KMS-11 (cell line): ENCODE measurements at regions not wholly inside any gene's neighbourhood (a gene's known extent, or its start where the extent isn't known, plus 50 kb on each side); places are given as distances from the start of the nearest gene placed in this dataset.

Experiments used
- H2AFZ ChIP-seq: fragments of 200-600 bp; sonication (generic); 2 replicates; pipeline ENCODE4 v1.6.1; 2016; ENCODE audit warnings: antibody characterized with exemption, mixed run types, low read depth
- H3K27ac ChIP-seq: fragments of 200-600 bp; sonication (generic); 2 replicates; pipeline ENCODE4 v1.6.1; 2016; ENCODE audit warnings: mild to moderate bottlenecking, mixed run types
- H3K27me3 ChIP-seq: fragments of 200-600 bp; sonication (generic); 2 replicates; pipeline ENCODE4 v1.6.1; 2017; ENCODE audit warnings: mild to moderate bottlenecking, low read depth, mixed run types, moderate library complexity; ENCODE audit not compliant: insufficient read depth
- H3K36me3 ChIP-seq: fragments of 200-600 bp; sonication (generic); 2 replicates; pipeline ENCODE4 v1.6.1; 2017; ENCODE audit warnings: mild to moderate bottlenecking, mixed run types; ENCODE audit not compliant: insufficient read depth
- H3K4me1 ChIP-seq: fragments of 200-600 bp; sonication (generic); 2 replicates; pipeline ENCODE4 v1.6.1; 2016; ENCODE audit warnings: mild to moderate bottlenecking, low read depth, mixed run types; ENCODE audit not compliant: poor library complexity, severe bottlenecking
- H3K4me2 ChIP-seq: fragments of 200-600 bp; sonication (generic); 2 replicates; pipeline ENCODE4 v1.7.0; 2016; ENCODE audit warnings: mild to moderate bottlenecking, mixed run types
- H3K4me3 ChIP-seq: fragments of 200-600 bp; sonication (generic); IDR thresholded peaks from 2 replicates; pipeline ENCODE4 v1.6.1; 2017; ENCODE audit warnings: low read depth, low read length, mixed read lengths; ENCODE audit not compliant: insufficient read depth
- H3K79me2 ChIP-seq: fragments of 200-600 bp; sonication (generic); 2 replicates; pipeline ENCODE4 v1.6.1; 2016; ENCODE audit warnings: low read depth, mixed run types; ENCODE audit not compliant: insufficient read depth
- H3K9ac ChIP-seq: fragments of 200-600 bp; sonication (generic); 2 replicates; pipeline ENCODE4 v1.6.1; 2016; ENCODE audit warnings: mild to moderate bottlenecking, mixed run types
- H4K20me1 ChIP-seq: fragments of 200-600 bp; sonication (generic); 2 replicates; pipeline ENCODE4 v1.6.1; 2016; ENCODE audit warnings: mild to moderate bottlenecking, mixed run types; ENCODE audit not compliant: insufficient read depth
- TF ChIP-seq, protein P1 (sequence below): fragments of 200-600 bp; sonication (generic); conservative IDR thresholded peaks from 2 replicates; pipeline ENCODE4 v1.6.1; 2017; ENCODE audit warnings: low read depth, mild to moderate bottlenecking, antibody characterized with exemption, low read length, moderate library complexity, mixed read lengths

- no peak overlapping the region for H3K27ac ChIP-seq
- no peaks in the 10 kb centered on the region for H3K36me3 ChIP-seq
- H3K4me3 ChIP-seq, result no peak overlapping the region
- H3K4me2 ChIP-seq, result no peak overlapping the region
- H4K20me1 ChIP-seq, result no peaks in the 10 kb centered on the region
- no peaks in the 10 kb centered on the region for H3K79me2 ChIP-seq
- H3K27me3 ChIP-seq, result no peaks in the 10 kb centered on the region
- no peaks in the 10 kb centered on the region for H3K4me1 ChIP-seq
- TF ChIP-seq, protein P1, sequence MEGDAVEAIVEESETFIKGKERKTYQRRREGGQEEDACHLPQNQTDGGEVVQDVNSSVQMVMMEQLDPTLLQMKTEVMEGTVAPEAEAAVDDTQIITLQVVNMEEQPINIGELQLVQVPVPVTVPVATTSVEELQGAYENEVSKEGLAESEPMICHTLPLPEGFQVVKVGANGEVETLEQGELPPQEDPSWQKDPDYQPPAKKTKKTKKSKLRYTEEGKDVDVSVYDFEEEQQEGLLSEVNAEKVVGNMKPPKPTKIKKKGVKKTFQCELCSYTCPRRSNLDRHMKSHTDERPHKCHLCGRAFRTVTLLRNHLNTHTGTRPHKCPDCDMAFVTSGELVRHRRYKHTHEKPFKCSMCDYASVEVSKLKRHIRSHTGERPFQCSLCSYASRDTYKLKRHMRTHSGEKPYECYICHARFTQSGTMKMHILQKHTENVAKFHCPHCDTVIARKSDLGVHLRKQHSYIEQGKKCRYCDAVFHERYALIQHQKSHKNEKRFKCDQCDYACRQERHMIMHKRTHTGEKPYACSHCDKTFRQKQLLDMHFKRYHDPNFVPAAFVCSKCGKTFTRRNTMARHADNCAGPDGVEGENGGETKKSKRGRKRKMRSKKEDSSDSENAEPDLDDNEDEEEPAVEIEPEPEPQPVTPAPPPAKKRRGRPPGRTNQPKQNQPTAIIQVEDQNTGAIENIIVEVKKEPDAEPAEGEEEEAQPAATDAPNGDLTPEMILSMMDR, result no peak
- H2AFZ ChIP-seq, result no peak overlapping the region
- no peak overlapping the region for H3K9ac ChIP-seq
Measured at GRCh38 chr1:88529581-88529980, 154.5 kb upstream of the PKN2 start.

DNA sequence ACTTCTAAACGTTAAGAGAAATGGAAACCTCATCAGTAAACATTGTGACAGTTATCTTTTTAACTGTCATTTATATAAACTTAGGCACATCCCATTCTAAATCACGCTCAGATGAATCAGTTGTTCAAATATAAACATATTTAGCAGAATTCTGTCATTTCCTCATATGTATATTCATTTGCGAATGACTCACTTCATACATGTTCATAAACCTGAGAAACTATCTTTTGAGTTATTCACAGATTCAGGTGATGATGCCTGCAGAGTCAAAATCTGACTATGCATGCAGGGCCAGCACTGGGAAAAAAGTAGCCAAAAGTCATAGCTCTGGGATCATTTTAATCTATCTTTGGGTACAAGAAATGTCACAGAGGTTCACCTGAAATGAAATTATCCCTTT, 153.8 kb upstream of the PKN2 start:
- no peak overlapping the region for H3K4me2 ChIP-seq
- H3K4me1 ChIP-seq, result no peaks in the 10 kb centered on the region
- H3K27ac ChIP-seq, result no peak overlapping the region
- no peaks in the 10 kb centered on the region for H3K79me2 ChIP-seq
- no peak overlapping the region for H2AFZ ChIP-seq
- TF ChIP-seq, protein P1, result no peak
- no peak overlapping the region for H3K4me3 ChIP-seq
- no peaks in the 10 kb centered on the region for H3K36me3 ChIP-seq
- no peaks in the 10 kb centered on the region for H4K20me1 ChIP-seq
- no peaks in the 10 kb centered on the region for H3K27me3 ChIP-seq
- H3K9ac ChIP-seq, result no peak overlapping the region

DNA sequence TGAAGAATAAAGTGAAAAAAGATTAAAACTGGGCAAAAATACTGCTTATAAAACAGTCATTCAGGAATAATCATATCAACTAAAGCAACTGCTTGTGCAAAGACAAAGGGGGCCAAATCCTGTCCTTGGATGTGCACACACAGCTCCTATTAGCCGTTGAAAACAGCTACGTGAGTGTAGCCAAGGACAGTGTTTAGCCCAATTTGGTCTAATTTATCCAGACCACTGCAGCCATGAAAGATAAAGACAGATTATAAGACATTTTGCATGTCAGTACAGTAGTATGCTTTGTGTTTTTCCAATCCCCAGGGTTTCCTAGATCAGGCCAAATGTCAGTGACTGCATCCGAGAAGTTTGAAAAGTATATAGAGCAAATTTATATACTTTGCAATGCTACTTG, 146.3 kb upstream of the PKN2 start:
- H4K20me1 ChIP-seq, result no peaks in the 10 kb centered on the region
- no peak overlapping the region for H3K4me3 ChIP-seq
- TF ChIP-seq, protein P1, result no peak
- no peak overlapping the region for H3K27ac ChIP-seq
- H3K79me2 ChIP-seq, result no peaks in the 10 kb centered on the region
- no peak overlapping the region for H2AFZ ChIP-seq
- no peak overlapping the region for H3K4me2 ChIP-seq
- H3K4me1 ChIP-seq, result no peaks in the 10 kb centered on the region
- no peaks in the 10 kb centered on the region for H3K27me3 ChIP-seq
- H3K36me3 ChIP-seq, result no peaks in the 10 kb centered on the region
- H3K9ac ChIP-seq, result no peak overlapping the region

DNA sequence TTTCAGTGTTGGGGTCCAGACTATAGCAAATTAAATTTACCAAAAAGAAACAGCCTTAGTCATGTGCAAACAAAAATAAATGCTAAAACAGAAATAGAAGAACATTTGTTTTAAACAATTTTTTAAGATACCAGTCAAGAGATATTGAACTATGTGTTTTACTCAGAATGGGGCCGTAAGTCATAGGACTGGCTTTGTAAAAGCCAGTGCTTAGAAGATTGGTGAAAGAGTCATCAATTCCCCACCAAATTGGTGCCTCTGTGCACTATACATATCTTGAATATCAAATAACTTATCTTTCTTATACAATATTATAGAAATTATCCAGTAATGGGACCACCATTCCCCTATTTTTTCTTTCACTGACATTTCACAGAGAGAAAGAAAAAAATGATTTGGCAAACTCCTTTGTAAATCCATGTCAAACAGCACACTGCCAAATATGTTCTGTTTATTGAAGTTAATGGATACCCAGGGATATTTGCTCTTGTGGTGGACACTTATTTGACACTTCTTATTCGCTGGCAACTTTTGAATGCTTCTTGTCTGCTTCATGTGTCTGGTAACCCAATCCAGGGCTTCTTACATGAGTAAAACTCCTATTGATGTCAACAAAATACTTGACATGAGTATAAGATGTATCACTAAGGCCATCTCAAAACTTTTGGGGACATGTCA, 145.7 kb upstream of the PKN2 start:
- no peaks in the 10 kb centered on the region for H3K36me3 ChIP-seq

More for the DNA sequence above, 145.7 kb upstream of the PKN2 start:
- H3K4me2 ChIP-seq, result no peak overlapping the region
- H4K20me1 ChIP-seq, result no peaks in the 10 kb centered on the region
- H3K27ac ChIP-seq, result no peak overlapping the region
- TF ChIP-seq, protein P1, result no peak
- no peaks in the 10 kb centered on the region for H3K4me1 ChIP-seq
- no peaks in the 10 kb centered on the region for H3K27me3 ChIP-seq
- no peaks in the 10 kb centered on the region for H3K79me2 ChIP-seq
- no peak overlapping the region for H2AFZ ChIP-seq
- H3K9ac ChIP-seq, result no peak overlapping the region
- H3K4me3 ChIP-seq, result no peak overlapping the region
